Activated CD4-positive, alpha-beta memory T cell treated with anti-CD3 and anti-CD28 coated beads for 36 hours (primary cell): ENCODE measurements at regions not wholly inside any gene's neighbourhood (a gene's known extent, or its start where the extent isn't known, plus 50 kb on each side); places are given as distances from the start of the nearest gene placed in this dataset.
A peak's percentile ranks its signal among the peaks of the same experiment; 100 is the strongest.
"Not testable (repeated sequence)": the region's sequence is repeated elsewhere in the genome, so short reads cannot be mapped to it uniquely, and the experiment has no call there.

Experiments used
- CTCF ChIA-PET: fragments of 350-600 bp; sonication (Branson Sonifier 250); formaldehyde crosslinking; loops from one replicate; lab custom pipeline; 2021; ENCODE audit warnings: antibody characterized with exemption, inconsistent platforms; lab: Charles Lee
- POLR2A ChIA-PET: fragments of 350-600 bp; sonication (Branson Sonifier 250); formaldehyde crosslinking; loops from one replicate; lab custom pipeline; 2021; ENCODE audit warnings: antibody characterized with exemption; lab: Charles Lee
- DNase-seq: peaks from one replicate; pipeline ENCODE4 v3.0.0-alpha.2; 2020
- H3K27ac Mint-ChIP-seq: one replicate; pipeline ENCODE4 v1.8.0; 2021; ENCODE audit warnings: mixed read lengths
- H3K27me3 Mint-ChIP-seq: one replicate; pipeline ENCODE4 v1.8.0; 2021; ENCODE audit warnings: mixed read lengths
- H3K36me3 Mint-ChIP-seq: one replicate; pipeline ENCODE4 v1.8.0; 2021; ENCODE audit warnings: mixed read lengths
- H3K4me1 Mint-ChIP-seq: one replicate; pipeline ENCODE4 v1.8.0; 2021; ENCODE audit warnings: low read depth, mixed read lengths
- H3K4me3 Mint-ChIP-seq: one replicate; pipeline ENCODE4 v1.8.0; 2021; ENCODE audit warnings: mild to moderate bottlenecking, mixed read lengths
- H3K9me3 Mint-ChIP-seq: one replicate; pipeline ENCODE4 v1.8.0; 2021; ENCODE audit warnings: mixed read lengths
- intact Hi-C: fragments of 100-400 bp; cut with micrococcal nuclease; formaldehyde crosslinking; loops from one replicate; pipeline ENCODE4 v1.15.1; 2023

DNA sequence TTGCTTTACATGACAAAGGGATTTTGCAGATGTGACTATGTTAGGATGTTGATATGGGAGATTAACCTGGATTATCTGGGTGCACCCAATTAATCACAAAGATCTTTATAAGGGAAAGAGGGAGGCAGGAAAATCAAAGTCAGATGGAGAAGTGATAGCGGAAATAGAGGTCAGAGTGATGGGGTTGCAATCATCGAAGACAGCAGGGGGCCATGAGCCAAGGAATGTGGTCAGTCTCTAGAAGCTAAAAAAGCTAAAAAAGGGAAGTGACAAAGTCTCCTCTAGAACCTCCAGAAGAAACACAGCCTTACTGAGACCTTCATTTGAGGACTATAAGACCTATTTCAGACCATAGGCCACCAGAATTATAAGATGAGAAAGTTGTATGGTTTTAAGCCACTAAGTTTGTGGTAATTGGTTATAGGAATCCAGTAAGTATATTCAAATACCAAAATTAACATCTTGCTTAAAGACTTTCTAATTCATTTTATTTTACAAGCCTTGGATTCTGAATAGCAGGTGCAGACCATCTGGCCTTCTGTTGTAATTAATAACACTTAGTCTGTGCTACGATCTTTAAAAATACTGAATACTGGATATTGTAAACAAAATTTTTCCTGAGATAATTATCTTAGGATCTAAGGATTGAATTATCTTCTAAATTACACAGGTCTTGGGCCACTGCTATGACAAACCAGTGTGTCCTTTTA lies 493.4 kb upstream of the PCDH20 start:
- no peak for DNase-seq
- no peaks in the 10 kb centered on the region for H3K4me1 Mint-ChIP-seq
- H3K9me3 Mint-ChIP-seq, result peaks cover 6% of the 10 kb centered on the region
- ChIA-PET CTCF (no interaction called here), POLR2A (no interaction called here)
- H3K27ac Mint-ChIP-seq, result no peak overlapping the region
- H3K36me3 Mint-ChIP-seq, result no peaks in the 10 kb centered on the region
- no peak overlapping the region for H3K4me3 Mint-ChIP-seq
- intact Hi-C loops, result no loop called here
- H3K27me3 Mint-ChIP-seq, result no peaks in the 10 kb centered on the region

DNA sequence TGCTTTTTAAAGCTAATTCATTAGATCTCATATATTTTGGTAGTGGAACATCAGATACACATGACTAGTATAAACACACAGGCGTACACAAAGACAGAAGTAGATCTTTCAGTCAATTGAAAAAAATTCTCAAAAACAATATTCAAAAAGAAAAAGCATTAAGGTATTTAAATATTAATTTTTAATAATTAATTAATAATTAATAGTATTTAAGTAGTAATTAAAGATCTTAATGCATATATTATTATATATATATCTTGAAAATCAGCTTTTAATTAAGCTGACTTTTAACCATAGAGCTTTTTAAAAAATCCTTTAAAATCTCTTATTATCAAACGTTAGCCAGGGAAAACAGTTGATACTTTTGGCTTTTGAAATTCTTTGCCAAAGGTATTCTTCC lies 489.4 kb upstream of the PCDH20 start:
- ChIA-PET POLR2A (no interaction called here), CTCF (interaction anchor here (1.3 kb wide), 1 partner anchor 24 kb away, joined by 4 read pairs; no protein-coding TSS in a partner anchor)
- Mint-ChIP-seq H3K4me1 (no peaks in the 10 kb centered on the region), H3K27me3 (no peaks in the 10 kb centered on the region), H3K4me3 (no peak overlapping the region), H3K9me3 (peaks cover 6% of the 10 kb centered on the region), H3K27ac (no peak overlapping the region), H3K36me3 (no peaks in the 10 kb centered on the region)
- intact Hi-C loops, result no loop called here
- DNase-seq, result no peak

DNA sequence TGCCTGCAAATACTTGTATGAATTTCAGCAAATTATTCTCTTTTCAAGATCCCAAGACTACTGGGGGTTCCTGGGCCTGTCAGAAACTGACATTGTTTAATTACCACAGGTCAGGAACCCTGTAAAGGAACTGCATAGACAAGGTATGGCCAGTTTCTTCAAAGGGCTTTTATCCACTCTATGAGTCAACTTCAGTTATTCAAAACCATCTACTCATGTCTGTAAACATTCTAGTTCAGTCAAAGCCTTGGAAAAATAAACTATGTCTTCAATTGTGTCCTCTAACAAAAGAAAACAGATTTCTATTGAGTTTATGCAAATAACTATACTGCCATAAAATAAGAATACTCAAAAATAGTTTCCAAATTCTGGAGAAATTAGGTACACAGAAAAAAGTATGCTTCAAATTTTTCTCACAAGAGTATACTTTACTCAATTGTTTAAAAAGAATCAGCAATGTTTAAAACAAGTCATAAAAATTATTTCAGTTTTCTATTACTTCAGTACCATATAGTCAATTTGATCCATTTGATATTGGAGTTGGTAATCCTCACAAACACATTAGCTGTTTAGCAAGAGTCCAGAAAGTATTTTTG lies 486.4 kb upstream of the PCDH20 start:
- no peaks in the 10 kb centered on the region for H3K4me1 Mint-ChIP-seq
- ChIA-PET CTCF (no interaction called here), POLR2A (no interaction called here)
- intact Hi-C loops, result no loop called here
- no peak overlapping the region for H3K27ac Mint-ChIP-seq
- no peak for DNase-seq
- peaks cover 3% of the 10 kb centered on the region for H3K9me3 Mint-ChIP-seq
- H3K4me3 Mint-ChIP-seq, result no peak overlapping the region
- H3K36me3 Mint-ChIP-seq, result no peaks in the 10 kb centered on the region
- no peaks in the 10 kb centered on the region for H3K27me3 Mint-ChIP-seq

DNA sequence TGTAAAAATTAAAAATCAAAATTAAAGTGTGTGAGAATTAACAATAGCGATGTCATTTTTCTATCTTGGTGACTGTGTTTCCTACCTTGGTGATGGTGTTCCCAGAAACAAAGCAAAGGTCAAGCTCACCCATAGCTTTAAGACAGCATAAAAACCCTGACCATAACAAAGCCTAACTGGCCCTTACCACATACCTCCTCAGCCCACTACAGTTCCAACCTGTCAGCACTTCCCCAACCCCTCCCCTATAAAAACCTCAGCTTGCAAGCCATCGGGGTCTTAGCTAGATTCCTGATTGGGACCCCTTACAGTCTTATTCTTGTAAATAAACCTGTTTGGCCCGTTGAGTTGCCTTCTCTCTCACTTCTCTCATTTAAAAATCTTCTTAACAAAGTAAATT lies 484.4 kb upstream of the PCDH20 start:
- DNase-seq, result no peak
- ChIA-PET CTCF (no interaction called here), POLR2A (no interaction called here)
- H3K27ac Mint-ChIP-seq, result no peak overlapping the region
- no peaks in the 10 kb centered on the region for H3K4me1 Mint-ChIP-seq
- no peak overlapping the region for H3K4me3 Mint-ChIP-seq
- intact Hi-C loops, result no loop called here
- H3K9me3 Mint-ChIP-seq, result peaks cover 3% of the 10 kb centered on the region
- no peaks in the 10 kb centered on the region for H3K36me3 Mint-ChIP-seq
- no peaks in the 10 kb centered on the region for H3K27me3 Mint-ChIP-seq

DNA sequence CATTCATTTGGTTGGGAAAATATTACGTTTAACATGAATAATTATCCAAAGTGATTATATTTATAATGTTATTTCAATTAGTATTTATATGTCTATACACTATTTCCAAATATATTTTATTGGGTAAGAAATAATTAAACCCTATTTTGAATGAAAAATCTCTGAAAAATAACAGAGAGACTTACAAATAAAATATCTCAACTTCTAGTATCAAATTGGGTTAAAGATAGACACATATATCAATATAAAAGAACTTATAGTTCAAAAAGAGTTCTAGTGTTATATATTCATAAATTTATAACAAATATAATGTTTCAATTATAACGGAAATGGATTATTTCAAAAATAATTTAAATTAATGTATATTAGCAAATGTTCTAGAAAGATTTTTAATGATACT lies 482.6 kb upstream of the PCDH20 start:
- no peak overlapping the region for H3K27ac Mint-ChIP-seq
- no peaks in the 10 kb centered on the region for H3K36me3 Mint-ChIP-seq
- no peak for DNase-seq
- no peak overlapping the region for H3K4me3 Mint-ChIP-seq
- ChIA-PET CTCF (no interaction called here), POLR2A (no interaction called here)
- intact Hi-C loops, result no loop called here
- H3K4me1 Mint-ChIP-seq, result no peaks in the 10 kb centered on the region
- no peaks in the 10 kb centered on the region for H3K27me3 Mint-ChIP-seq
- H3K9me3 Mint-ChIP-seq, result peaks cover 3% of the 10 kb centered on the region

DNA sequence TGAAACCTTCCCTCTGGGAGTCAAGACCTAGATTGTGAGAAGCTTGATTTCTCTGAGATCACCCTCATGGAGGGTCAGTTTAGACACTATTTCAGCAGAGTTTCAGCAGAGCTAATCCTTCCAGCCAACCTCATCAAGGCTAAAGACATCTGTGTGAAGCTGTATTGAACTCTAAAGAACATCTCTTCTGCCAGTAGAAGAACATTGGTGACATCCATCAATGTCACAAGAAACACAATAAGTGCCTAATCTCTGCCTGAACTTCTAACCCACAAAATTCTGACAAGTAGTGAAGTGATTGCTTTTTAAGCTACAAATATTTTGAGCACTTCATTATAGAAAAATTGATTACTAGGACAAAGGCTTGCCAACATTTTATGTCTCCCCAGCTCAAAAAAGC lies 475.8 kb upstream of the PCDH20 start:
- Mint-ChIP-seq H3K27ac (no peak overlapping the region), H3K4me3 (no peak overlapping the region), H3K4me1 (no peaks in the 10 kb centered on the region), H3K27me3 (no peaks in the 10 kb centered on the region), H3K36me3 (no peaks in the 10 kb centered on the region), H3K9me3 (no peaks in the 10 kb centered on the region)
- CTCF ChIA-PET, result no interaction called here
- no peak for DNase-seq
- POLR2A ChIA-PET, result no interaction called here
- intact Hi-C loops, result no loop called here

DNA sequence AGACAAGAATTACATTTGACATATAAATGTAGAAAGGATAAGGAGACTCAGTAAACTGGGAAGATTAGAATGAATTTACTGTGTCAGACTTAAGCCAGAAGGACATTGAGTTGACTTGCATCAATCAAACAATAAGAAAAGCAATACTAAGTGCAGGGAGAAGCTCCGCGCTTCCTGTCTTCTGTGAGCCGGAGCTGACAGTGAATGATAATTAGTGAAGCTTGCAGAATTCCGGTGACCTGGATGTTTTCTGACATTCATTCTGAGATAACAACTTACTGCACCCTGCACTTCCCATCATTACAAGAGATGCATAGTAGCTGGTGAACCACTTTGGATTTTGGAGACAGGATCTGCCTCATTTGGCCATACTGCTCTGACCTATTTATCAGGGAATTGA lies 469.2 kb upstream of the PCDH20 start:
- Mint-ChIP-seq H3K4me1 (no peaks in the 10 kb centered on the region), H3K4me3 (no peak overlapping the region), H3K36me3 (no peaks in the 10 kb centered on the region), H3K27me3 (no peaks in the 10 kb centered on the region), H3K9me3 (no peaks in the 10 kb centered on the region), H3K27ac (no peak overlapping the region)
- DNase-seq, result no peak
- ChIA-PET POLR2A (no interaction called here), CTCF (interaction anchor here (0.8 kb wide), 1 partner anchor 640 kb away, joined by 3 read pairs; no protein-coding TSS in a partner anchor)
- intact Hi-C loops, result no loop called here

DNA sequence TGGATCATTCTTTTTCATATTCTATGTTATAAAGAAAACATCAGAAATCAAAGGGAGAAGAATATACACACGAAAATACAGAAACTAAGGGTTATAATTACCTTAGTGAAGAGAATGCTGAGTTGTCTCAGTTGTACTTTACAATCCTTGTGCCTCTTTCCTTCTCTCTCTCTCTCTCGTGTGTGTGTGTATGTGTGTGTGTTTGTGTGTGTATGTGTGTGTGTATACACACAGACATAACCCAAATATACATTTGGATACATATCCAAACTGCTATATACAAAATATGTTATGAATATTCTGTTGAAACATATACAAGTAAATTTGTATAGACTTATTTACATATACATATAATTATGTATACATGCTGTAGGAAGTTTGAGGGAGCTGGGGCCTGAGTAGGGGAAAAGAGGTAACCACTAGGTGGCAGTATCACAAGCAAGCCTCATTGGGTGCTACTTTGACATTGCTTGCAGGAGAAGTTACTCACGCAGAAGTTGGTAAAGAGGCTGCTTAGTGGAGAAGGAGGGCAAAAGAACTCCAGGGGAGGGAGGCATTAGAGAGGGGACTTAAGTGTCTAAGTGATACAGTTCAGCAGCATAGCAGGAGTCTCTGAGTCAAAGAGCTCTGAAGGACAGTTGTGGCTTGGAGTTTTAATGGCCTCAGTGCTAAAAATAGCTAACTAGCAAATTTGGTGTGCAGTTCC lies 465.1 kb upstream of the PCDH20 start:
- Mint-ChIP-seq H3K27ac (no peak overlapping the region), H3K9me3 (peaks cover 6% of the 10 kb centered on the region), H3K4me1 (no peaks in the 10 kb centered on the region), H3K36me3 (no peaks in the 10 kb centered on the region), H3K27me3 (no peaks in the 10 kb centered on the region), H3K4me3 (no peak overlapping the region)
- intact Hi-C loops, result no loop called here
- ChIA-PET CTCF (interaction anchor here (0.9 to 1.3 kb wide), 3 partner anchors 11 to 25 kb away, joined by 4 to 5 read pairs (median 4); no protein-coding TSS in a partner anchor), POLR2A (no interaction called here)
- peak; percentile 11 for DNase-seq

DNA sequence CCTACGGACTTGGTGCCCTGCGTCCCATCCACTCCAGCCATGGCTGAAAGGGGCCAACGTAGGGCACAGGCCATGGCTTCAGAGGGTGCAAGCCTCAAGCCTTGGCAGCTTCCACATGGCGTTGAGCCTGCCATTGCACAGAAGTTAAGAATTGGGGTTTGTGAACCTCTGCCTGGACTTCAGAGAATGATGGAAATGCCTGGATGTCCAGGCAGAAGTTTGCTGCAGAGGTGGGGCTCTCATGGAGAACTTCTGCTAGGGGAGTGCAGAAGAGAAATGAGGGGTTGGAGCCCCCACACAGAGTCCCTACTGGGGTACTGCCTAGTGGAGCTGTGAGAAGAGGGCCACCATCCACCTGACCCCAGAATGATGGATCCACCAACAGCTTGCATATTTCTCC lies 462.9 kb upstream of the PCDH20 start:
- DNase-seq, POLR2A ChIA-PET, H3K36me3 Mint-ChIP-seq, intact Hi-C loops, H3K4me3 Mint-ChIP-seq, H3K4me1 Mint-ChIP-seq, CTCF ChIA-PET, H3K27ac Mint-ChIP-seq, H3K27me3 Mint-ChIP-seq: not testable (repeated sequence)
- H3K9me3 Mint-ChIP-seq, result peaks cover 14% of the 10 kb centered on the region

DNA sequence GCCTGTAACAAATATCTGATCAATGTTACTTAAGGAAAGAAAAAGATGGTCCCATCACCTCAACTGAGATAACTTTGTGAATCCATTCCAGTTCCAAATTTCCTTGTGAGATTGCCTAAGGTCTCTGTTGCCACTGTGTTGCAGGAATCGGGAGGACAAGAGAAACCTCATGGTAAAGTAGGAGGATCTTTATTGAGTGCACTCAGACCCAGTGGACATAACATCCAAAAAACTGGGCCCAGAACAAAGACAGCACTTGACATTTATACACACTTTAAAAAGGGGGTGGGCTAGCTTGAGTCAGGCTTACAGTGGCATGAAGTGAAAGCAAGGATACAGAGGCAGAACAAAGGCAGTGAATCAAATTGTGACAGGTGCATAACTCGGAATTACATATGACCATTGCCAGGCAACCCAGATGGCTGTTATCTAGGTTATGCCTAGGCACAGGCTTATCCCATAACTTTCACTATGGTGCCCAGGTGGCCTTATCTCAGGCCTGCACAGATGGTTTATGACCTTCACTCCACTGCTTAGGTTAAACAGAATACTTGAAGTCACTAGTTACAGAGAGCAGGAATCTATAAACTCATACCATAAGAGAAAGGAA lies 459.4 kb upstream of the PCDH20 start:
- ChIA-PET CTCF (no interaction called here), POLR2A (no interaction called here)
- no peak overlapping the region for H3K4me3 Mint-ChIP-seq
- no peaks in the 10 kb centered on the region for H3K27me3 Mint-ChIP-seq
- intact Hi-C loops, result no loop called here
- no peaks in the 10 kb centered on the region for H3K4me1 Mint-ChIP-seq
- no peaks in the 10 kb centered on the region for H3K36me3 Mint-ChIP-seq
- H3K9me3 Mint-ChIP-seq, result peaks cover 14% of the 10 kb centered on the region
- no peak for DNase-seq
- no peak overlapping the region for H3K27ac Mint-ChIP-seq

DNA sequence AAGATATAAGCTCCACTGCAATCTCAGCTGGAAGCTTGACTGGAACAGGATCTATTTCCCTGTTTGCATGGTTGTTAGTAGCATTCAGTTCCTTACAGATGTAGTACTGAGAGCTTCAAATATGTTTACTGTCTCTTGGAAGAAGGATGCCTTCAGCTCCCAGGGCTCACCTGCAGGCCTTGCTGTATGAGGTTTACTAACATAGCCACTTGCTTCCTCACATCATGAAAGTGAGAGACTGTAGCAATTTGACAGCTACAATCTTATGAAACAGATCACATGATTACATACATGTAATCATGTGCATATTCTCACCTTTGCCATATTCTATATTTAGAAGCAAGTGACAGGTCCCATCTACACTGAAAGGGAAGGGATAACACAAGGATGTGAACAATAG lies 458.1 kb upstream of the PCDH20 start:
- no peaks in the 10 kb centered on the region for H3K36me3 Mint-ChIP-seq
- no peak overlapping the region for H3K27ac Mint-ChIP-seq
- no peaks in the 10 kb centered on the region for H3K27me3 Mint-ChIP-seq
- DNase-seq, result no peak
- peaks cover 14% of the 10 kb centered on the region for H3K9me3 Mint-ChIP-seq
- ChIA-PET POLR2A (no interaction called here), CTCF (no interaction called here)
- H3K4me1 Mint-ChIP-seq, result no peaks in the 10 kb centered on the region
- intact Hi-C loops, result no loop called here
- H3K4me3 Mint-ChIP-seq, result no peak overlapping the region

DNA sequence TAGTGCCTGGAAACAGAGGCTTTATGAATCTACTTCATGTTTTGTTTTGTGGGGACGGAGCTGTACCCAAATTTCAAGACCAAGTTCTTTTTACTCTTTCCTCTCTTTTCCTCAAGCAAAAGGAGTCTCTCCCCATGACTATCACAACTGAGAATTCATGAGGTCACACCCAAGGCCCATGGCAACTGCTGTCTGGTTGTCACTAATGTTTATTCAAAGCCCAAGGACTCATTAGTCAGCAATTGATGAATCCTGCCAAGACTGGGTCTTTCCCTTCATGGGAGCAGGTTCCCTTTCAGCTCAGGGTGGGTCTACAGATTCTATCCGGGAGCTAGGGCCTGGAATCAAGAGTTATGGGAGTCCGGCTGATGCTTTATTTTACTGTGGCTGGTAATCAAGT lies 441.5 kb upstream of the PCDH20 start:
- Mint-ChIP-seq H3K27ac (no peak overlapping the region), H3K9me3 (no peaks in the 10 kb centered on the region), H3K4me3 (no peak overlapping the region), H3K27me3 (no peaks in the 10 kb centered on the region), H3K36me3 (no peaks in the 10 kb centered on the region), H3K4me1 (no peaks in the 10 kb centered on the region)
- ChIA-PET POLR2A (no interaction called here), CTCF (interaction anchor here (0.6 kb wide), 1 partner anchor 224 kb away, joined by 5 read pairs; no protein-coding TSS in a partner anchor)
- intact Hi-C loops, result no loop called here
- DNase-seq, result no peak
